ENCODE measurements at regions not wholly inside any gene's neighbourhood (a gene's known extent, or its start where the extent isn't known, plus 50 kb on each side); places are given as distances from the start of the nearest gene placed in this dataset.

- ATAC-seq, result no peak
- intact Hi-C loops (cut with DNase I), result no loop called here
- no peaks in the 10 kb centered on the region for H3K36me3 ChIP-seq
- no peak for DNase-seq
- no peaks in the 10 kb centered on the region for H3K4me1 ChIP-seq
- no peak overlapping the region for H3K27ac ChIP-seq
- H3K4me3 ChIP-seq, result no peak overlapping the region
- no peaks in the 10 kb centered on the region for H3K27me3 ChIP-seq (ENCODE audit: low read depth)
- H3K9me3 ChIP-seq, result no peaks in the 10 kb centered on the region
- TF ChIP-seq, protein P1, sequence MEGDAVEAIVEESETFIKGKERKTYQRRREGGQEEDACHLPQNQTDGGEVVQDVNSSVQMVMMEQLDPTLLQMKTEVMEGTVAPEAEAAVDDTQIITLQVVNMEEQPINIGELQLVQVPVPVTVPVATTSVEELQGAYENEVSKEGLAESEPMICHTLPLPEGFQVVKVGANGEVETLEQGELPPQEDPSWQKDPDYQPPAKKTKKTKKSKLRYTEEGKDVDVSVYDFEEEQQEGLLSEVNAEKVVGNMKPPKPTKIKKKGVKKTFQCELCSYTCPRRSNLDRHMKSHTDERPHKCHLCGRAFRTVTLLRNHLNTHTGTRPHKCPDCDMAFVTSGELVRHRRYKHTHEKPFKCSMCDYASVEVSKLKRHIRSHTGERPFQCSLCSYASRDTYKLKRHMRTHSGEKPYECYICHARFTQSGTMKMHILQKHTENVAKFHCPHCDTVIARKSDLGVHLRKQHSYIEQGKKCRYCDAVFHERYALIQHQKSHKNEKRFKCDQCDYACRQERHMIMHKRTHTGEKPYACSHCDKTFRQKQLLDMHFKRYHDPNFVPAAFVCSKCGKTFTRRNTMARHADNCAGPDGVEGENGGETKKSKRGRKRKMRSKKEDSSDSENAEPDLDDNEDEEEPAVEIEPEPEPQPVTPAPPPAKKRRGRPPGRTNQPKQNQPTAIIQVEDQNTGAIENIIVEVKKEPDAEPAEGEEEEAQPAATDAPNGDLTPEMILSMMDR (IDR thresholded peaks at IDR 0.05), result no peak
Observed at GRCh38 chr20:52470561-52470960, 279.0 kb upstream of the ZFP64 start.

GRCh38 chr20:52469128-52469527 lies 277.5 kb upstream of the ZFP64 start:
- Histone ChIP-seq H3K27ac (no peak overlapping the region), H3K27me3 (ENCODE audit: low read depth) (no peaks in the 10 kb centered on the region), H3K4me3 (no peak overlapping the region), H3K9me3 (no peaks in the 10 kb centered on the region), H3K36me3 (no peaks in the 10 kb centered on the region), H3K4me1 (no peaks in the 10 kb centered on the region)
- intact Hi-C loops (cut with DNase I), result no loop called here
- no peak for ATAC-seq
- no peak for DNase-seq
- TF ChIP-seq, protein P1 (IDR thresholded peaks at IDR 0.05), result no peak

GRCh38 chr20:52465991-52466390 lies 274.4 kb upstream of the ZFP64 start:
- peaks cover 6% of the 10 kb centered on the region for H3K27me3 ChIP-seq (ENCODE audit: low read depth)
- H3K4me3 ChIP-seq, result no peak overlapping the region
- TF ChIP-seq, protein P1 (IDR thresholded peaks at IDR 0.05), result no peak
- intact Hi-C loops (cut with DNase I), result no loop called here
- H3K9me3 ChIP-seq, result no peaks in the 10 kb centered on the region
- H3K27ac ChIP-seq, result no peak overlapping the region
- DNase-seq (no peak), ATAC-seq (no peak)
- H3K36me3 ChIP-seq, result no peaks in the 10 kb centered on the region
- no peaks in the 10 kb centered on the region for H3K4me1 ChIP-seq

- TF ChIP-seq, protein P1 (IDR thresholded peaks at IDR 0.05), result no peak
- ATAC-seq (no peak), DNase-seq (no peak)
- H3K4me3 ChIP-seq, result no peak overlapping the region
- H3K27me3 ChIP-seq (ENCODE audit: low read depth), result peaks cover 6% of the 10 kb centered on the region
- H3K27ac ChIP-seq, result no peak overlapping the region
- H3K36me3 ChIP-seq, result no peaks in the 10 kb centered on the region
- intact Hi-C loops (cut with DNase I), result no loop called here
- H3K4me1 ChIP-seq, result no peaks in the 10 kb centered on the region
- no peaks in the 10 kb centered on the region for H3K9me3 ChIP-seq
Observed at GRCh38 chr20:52461582-52461981, 270.0 kb upstream of the ZFP64 start.

GRCh38 chr20:52459150-52459549 lies 267.6 kb upstream of the ZFP64 start:
- TF ChIP-seq, protein P1 (IDR thresholded peaks at IDR 0.05), result no peak
- ATAC-seq (no peak), DNase-seq (no peak)
- no peak overlapping the region for H3K27ac ChIP-seq
- no peaks in the 10 kb centered on the region for H3K4me1 ChIP-seq
- no peaks in the 10 kb centered on the region for H3K36me3 ChIP-seq
- intact Hi-C loops (cut with DNase I), result no loop called here
- H3K27me3 ChIP-seq (ENCODE audit: low read depth), result peaks cover 6% of the 10 kb centered on the region
- no peak overlapping the region for H3K4me3 ChIP-seq
- H3K9me3 ChIP-seq, result no peaks in the 10 kb centered on the region

DNA sequence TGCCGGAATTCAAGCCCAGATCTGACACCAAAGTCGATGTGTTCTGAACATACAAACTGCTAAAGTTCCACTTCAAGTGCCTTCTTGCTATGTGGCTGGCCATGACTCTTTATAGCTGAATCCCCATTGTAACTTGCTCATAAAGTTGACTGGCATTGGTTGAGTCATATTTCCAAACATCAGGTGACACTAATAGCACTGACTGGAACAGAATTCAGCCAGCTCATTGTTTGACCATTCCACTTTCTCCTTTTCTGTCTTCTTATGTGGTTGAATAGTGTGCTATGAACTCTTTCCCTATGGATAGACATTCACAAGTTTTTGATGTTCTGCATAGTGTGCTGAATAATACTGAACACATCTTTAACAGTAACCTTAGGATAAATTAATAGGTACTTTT lies 266.2 kb upstream of the ZFP64 start:
- Histone ChIP-seq H3K9me3 (no peaks in the 10 kb centered on the region), H3K4me1 (no peaks in the 10 kb centered on the region), H3K27me3 (ENCODE audit: low read depth) (peaks cover 6% of the 10 kb centered on the region), H3K27ac (no peak overlapping the region), H3K4me3 (no peak overlapping the region), H3K36me3 (no peaks in the 10 kb centered on the region)
- intact Hi-C loops (cut with DNase I), result no loop called here
- ATAC-seq (no peak), DNase-seq (no peak)
- TF ChIP-seq, protein P1 (IDR thresholded peaks at IDR 0.05), result no peak

Measured in lower lobe of right lung (tissue), 2 donors.